ENCODE measurements at regions not wholly inside any gene's neighbourhood (a gene's known extent, or its start where the extent isn't known, plus 50 kb on each side); places are given as distances from the start of the nearest gene placed in this dataset.

DNA sequence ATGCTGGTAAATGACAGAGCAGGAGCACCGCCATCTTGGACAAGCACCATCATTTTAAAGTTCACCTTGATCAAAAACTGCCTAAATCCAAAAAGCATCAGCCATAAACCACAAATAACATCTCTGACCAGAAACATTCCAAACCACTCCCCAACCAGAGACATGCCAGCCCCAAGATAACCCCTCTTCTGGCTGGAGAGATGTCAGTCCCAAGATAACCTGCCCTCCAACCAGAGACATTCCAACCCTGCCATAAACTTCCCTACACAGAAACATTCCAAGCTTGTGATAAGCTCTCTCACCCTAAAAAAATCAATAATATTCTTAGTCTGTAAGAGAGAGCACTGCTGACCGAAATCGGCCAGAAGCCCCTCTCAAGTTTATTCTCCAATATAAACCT lies 659.3 kb downstream of the XPNPEP1 start:
- TF ChIP-seq, protein P1, sequence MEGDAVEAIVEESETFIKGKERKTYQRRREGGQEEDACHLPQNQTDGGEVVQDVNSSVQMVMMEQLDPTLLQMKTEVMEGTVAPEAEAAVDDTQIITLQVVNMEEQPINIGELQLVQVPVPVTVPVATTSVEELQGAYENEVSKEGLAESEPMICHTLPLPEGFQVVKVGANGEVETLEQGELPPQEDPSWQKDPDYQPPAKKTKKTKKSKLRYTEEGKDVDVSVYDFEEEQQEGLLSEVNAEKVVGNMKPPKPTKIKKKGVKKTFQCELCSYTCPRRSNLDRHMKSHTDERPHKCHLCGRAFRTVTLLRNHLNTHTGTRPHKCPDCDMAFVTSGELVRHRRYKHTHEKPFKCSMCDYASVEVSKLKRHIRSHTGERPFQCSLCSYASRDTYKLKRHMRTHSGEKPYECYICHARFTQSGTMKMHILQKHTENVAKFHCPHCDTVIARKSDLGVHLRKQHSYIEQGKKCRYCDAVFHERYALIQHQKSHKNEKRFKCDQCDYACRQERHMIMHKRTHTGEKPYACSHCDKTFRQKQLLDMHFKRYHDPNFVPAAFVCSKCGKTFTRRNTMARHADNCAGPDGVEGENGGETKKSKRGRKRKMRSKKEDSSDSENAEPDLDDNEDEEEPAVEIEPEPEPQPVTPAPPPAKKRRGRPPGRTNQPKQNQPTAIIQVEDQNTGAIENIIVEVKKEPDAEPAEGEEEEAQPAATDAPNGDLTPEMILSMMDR (IDR thresholded peaks at IDR 0.05; ENCODE audit: poor library complexity, severe bottlenecking) = no peak
- TF ChIP-seq POLR2AphosphoS5 (IDR thresholded peaks at IDR 0.05) = no peak
